Daoy (cell line): ENCODE measurements at regions not wholly inside any gene's neighbourhood (a gene's known extent, or its start where the extent isn't known, plus 50 kb on each side); places are given as distances from the start of the nearest gene placed in this dataset.
"Not testable (repeated sequence)": the region's sequence is repeated elsewhere in the genome, so short reads cannot be mapped to it uniquely, and the experiment has no call there.

Experiments used
- DNase-seq: peaks from one replicate; pipeline ENCODE4 v3.0.0-alpha.2; 2015; ENCODE audit warnings: low read depth

DNA sequence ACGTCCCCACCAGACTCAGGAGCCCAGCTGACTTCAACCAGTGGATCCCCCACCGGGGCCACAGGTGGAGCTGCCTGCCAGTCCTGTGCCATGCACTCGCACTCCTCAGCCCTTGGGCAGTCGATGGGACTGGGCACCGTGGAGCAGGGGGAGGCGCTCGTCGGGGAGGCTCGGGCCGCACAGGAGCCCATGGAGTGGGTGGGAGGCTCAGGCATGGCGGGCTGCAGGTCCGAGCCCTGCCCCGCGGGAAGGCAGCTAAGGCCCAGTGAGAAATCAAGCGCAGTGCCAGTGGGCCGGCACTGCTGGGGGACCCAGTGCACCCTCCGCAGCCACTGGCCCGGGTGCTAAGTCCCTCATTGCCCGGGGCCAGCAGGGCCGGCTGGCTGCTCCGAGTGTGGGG, 52.3 kb upstream of the LRRC30 start:
- not testable (repeated sequence) for DNase-seq

DNA sequence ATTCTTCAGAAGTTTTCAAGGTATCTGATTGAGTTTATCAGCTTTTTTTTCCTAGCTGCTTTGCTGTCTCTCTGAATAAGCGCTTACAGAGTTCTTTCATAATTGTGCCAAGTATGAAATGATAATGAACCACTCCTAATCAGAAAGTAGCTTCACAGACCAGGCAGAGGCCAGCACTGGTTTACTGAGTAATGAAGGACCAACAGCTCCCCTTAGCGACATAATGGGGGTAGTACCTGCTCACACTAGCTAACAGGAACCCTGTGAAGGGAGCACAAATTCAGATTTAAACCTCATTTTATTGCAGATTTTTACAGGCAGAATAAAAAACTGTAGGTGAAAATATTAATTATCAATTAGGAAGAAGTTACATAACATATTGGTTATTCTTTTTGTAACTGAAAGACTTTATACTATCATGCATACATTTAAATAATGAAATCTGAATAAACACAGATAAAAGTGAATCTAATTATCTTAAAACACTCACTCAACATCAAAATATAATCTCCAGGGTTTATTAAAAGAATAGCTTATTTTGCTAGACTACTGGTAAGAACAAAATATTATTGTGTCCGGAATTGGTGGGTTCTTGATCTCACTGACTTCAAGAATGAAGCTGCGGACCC, 53.7 kb upstream of the LRRC30 start:
- DNase-seq, result peak; percentile 50

DNA sequence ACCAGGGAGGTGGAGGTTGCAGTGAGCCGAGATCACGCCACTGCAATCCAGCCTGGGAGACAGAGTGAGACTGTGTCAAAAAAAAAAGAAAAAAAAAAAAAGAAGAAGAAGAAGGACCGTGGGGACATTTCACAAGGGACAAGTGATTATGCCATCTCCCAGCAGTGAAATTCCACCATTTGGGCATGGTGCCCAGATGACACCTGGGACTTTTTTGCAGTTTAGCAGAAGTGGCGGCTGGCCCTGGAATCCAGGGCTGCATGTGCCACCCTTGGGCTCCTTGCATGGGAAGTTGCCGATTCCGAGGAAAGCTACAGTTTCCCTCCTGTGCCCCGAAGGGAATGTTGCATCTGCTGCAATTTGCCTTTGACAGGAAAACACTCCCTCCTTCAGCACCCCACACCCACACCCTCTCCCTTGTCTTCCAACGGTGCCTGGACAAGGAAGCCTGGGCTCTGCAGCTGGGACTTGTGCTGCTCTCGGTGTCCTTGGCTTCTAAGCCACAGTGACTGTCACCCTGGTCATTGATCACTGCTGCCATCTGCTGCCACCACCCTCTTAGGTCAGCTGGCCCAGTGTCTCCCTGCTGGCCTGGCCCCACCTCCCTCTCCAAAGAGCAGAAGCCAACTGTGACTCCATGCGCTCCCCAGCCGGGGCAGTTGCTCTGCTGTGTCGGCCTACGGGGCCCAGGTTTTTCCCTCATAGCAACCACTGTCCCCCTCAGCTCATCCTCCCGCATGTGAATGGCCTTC, 56.4 kb upstream of the LRRC30 start:
- peak; percentile 8 for DNase-seq

DNA sequence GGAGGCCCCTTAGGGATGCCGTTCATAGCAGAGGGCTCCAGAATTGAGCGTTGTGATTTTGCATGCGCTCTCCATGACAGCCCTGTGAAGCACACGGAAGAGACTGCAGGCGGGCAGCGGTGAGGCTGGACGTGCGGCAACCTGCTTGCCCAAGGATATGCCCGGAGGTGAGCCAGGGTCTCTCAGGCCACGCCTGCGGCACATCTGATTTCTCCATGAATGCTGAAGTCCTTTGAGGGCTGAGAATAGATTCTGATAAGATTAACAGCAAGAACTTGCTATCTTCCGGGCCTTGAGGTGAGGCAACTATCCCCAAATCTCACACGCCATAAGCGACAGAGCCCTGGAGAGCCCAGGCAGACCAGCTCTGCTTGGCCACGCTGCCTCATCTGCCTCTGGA, 55.6 kb upstream of the LAMA1 start:
- DNase-seq, result no peak

DNA sequence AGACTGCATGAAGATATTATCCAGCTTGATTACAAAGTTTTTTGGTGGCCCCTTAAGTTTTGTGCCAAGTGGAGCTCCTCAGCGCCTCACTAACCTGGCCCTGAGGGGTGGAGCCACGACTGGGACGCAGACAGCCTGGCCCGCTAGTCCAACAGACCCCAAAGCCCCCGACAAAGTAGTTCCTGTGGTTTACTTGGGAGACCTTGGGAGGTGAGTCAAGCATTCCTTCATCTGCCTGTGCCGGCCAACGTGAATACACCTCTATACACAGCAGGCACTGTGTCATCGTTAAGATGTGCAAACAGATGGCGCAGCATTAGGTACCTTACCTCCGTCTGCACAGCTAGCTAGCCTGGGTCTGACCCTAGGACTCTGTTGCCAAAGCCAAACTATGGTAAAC, 55.0 kb upstream of the LAMA1 start:
- no peak for DNase-seq

DNA sequence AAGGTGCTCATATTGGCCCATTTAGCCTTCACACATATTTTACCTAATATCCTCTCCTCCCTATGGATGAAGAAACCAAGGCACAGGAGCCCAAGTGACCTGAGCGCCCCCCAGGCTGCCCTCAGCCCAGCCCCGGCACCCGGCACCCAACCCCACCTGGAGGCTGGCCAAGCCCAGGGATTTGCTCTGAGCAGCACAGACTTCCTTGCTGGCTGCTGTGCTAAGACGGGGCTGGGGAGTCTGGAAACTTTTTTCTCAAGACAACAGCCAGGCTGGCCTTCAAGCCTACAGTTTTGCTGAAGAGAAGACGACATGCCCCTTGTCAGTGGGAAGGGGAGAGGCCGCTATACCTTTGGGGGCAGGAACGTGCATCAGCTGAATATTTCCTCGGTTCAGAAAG, 52.7 kb upstream of the LAMA1 start:
- no peak for DNase-seq

DNA sequence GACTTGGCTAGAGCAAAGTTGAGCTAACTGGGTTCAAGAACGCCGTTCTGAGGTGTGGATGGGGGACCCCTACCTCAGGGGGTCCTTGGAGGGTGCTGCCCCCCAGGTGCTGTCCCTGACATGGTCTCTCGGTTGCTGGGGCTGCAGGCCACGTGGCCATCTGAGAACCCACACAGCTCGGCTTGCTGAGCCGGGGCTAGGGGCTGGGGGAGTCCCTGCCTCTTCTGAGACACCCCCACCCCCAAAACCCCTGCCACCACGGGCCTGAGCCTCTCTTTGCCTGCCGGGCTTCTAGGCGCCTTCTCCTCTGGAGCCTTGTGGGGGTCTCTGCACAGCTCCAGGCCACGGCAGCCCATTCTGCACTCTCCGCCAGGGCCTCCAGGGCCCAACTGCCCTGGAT, 52.0 kb upstream of the LAMA1 start:
- no peak for DNase-seq

DNA sequence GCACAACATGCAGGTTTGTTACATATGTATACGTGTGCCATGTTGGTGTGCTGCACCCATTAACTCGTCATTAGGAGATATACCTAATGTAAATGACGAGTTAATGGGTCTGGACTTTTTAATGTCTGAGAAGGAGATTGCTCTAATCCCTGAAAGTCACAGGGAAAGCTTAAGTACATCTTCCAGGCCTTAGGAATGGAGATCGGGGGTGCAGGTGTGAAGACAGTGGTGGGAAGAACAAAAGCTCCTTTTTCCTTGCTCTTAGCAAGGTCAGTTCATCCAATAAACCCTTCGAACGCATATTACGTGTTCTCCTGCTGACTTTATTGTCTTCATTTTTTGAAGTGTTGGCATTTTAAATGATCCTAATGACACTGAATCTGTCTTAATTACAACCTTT, 50.8 kb upstream of the LAMA1 start:
- DNase-seq, result no peak
